ENCODE measurements at regions not wholly inside any gene's neighbourhood (a gene's known extent, or its start where the extent isn't known, plus 50 kb on each side); places are given as distances from the start of the nearest gene placed in this dataset.

- Histone ChIP-seq H3K9ac (ENCODE audit: low read length) (no peak overlapping the region), H3K27me3 (ENCODE audit: control insufficient read depth, insufficient read depth, low read length) (no peaks in the 10 kb centered on the region), H3K27ac (ENCODE audit: low read depth, low read length) (no peak overlapping the region), H3K4me3 (ENCODE audit: low read depth, low read length) (no peak overlapping the region), H3K9me3 (ENCODE audit: control insufficient read depth, insufficient read depth, low read depth, low read length) (peaks cover 9% of the 10 kb centered on the region; the same call in 1 of the 2 replicates), H3K4me1 (ENCODE audit: control insufficient read depth, insufficient read depth, low read length) (no peaks in the 10 kb centered on the region), H3K36me3 (ENCODE audit: control insufficient read depth, insufficient read depth, low read length) (no peaks in the 10 kb centered on the region)
These were observed 577.0 kb upstream of the DPP6 start for GRCh38 chr7:153475239-153475638.

- H3K4me1 ChIP-seq (ENCODE audit: control insufficient read depth, insufficient read depth, low read length), result no peaks in the 10 kb centered on the region
These were observed 576.0 kb upstream of the DPP6 start for GRCh38 chr7:153476166-153476565.

GRCh38 chr7:153496257-153496656, 555.9 kb upstream of the DPP6 start:
- Histone ChIP-seq H3K4me3 (ENCODE audit: low read depth, low read length) (no peak overlapping the region), H3K4me1 (ENCODE audit: control insufficient read depth, insufficient read depth, low read length) (no peaks in the 10 kb centered on the region), H3K9ac (ENCODE audit: low read length) (no peak overlapping the region), H3K36me3 (ENCODE audit: control insufficient read depth, insufficient read depth, low read length) (no peaks in the 10 kb centered on the region), H3K27ac (ENCODE audit: low read depth, low read length) (no peak overlapping the region), H3K27me3 (ENCODE audit: control insufficient read depth, insufficient read depth, low read length) (no peaks in the 10 kb centered on the region), H3K9me3 (ENCODE audit: control insufficient read depth, insufficient read depth, low read depth, low read length) (0 out of 2 replicates have a peak, but pooled peaks cover 12% of the 10 kb centered on the region)

More at GRCh38 chr7:153476166-153476565, 576.0 kb upstream of the DPP6 start:
- Histone ChIP-seq H3K9ac (ENCODE audit: low read length) (no peak overlapping the region), H3K4me3 (ENCODE audit: low read depth, low read length) (no peak overlapping the region), H3K27me3 (ENCODE audit: control insufficient read depth, insufficient read depth, low read length) (no peaks in the 10 kb centered on the region), H3K27ac (ENCODE audit: low read depth, low read length) (no peak overlapping the region), H3K9me3 (ENCODE audit: control insufficient read depth, insufficient read depth, low read depth, low read length) (peaks cover 9% of the 10 kb centered on the region; the same call in 1 of the 2 replicates), H3K36me3 (ENCODE audit: control insufficient read depth, insufficient read depth, low read length) (no peaks in the 10 kb centered on the region)

GRCh38 chr7:153503093-153503492, 549.1 kb upstream of the DPP6 start:
- Histone ChIP-seq H3K27me3 (ENCODE audit: control insufficient read depth, insufficient read depth, low read length) (no peaks in the 10 kb centered on the region), H3K4me3 (ENCODE audit: low read depth, low read length) (no peak overlapping the region), H3K36me3 (ENCODE audit: control insufficient read depth, insufficient read depth, low read length) (no peaks in the 10 kb centered on the region), H3K27ac (ENCODE audit: low read depth, low read length) (no peak overlapping the region), H3K9me3 (ENCODE audit: control insufficient read depth, insufficient read depth, low read depth, low read length) (peaks cover 8% of the 10 kb centered on the region), H3K9ac (ENCODE audit: low read length) (no peak overlapping the region), H3K4me1 (ENCODE audit: control insufficient read depth, insufficient read depth, low read length) (no peaks in the 10 kb centered on the region)

GRCh38 chr7:153504288-153505075, 547.7 kb upstream of the DPP6 start:
- H3K9ac ChIP-seq (ENCODE audit: low read length), result no peak overlapping the region
- H3K27ac ChIP-seq (ENCODE audit: low read depth, low read length), result no peak overlapping the region
- peaks cover 8% of the 10 kb centered on the region for H3K9me3 ChIP-seq (ENCODE audit: control insufficient read depth, insufficient read depth, low read depth, low read length)
- H3K36me3 ChIP-seq (ENCODE audit: control insufficient read depth, insufficient read depth, low read length), result no peaks in the 10 kb centered on the region
- H3K4me1 ChIP-seq (ENCODE audit: control insufficient read depth, insufficient read depth, low read length), result no peaks in the 10 kb centered on the region
- no peaks in the 10 kb centered on the region for H3K27me3 ChIP-seq (ENCODE audit: control insufficient read depth, insufficient read depth, low read length)
- no peak overlapping the region for H3K4me3 ChIP-seq (ENCODE audit: low read depth, low read length)

- Histone ChIP-seq H3K9me3 (ENCODE audit: control insufficient read depth, insufficient read depth, low read depth, low read length) (peaks cover 8% of the 10 kb centered on the region), H3K9ac (ENCODE audit: low read length) (no peak overlapping the region), H3K27me3 (ENCODE audit: control insufficient read depth, insufficient read depth, low read length) (no peaks in the 10 kb centered on the region), H3K4me1 (ENCODE audit: control insufficient read depth, insufficient read depth, low read length) (no peaks in the 10 kb centered on the region), H3K27ac (ENCODE audit: low read depth, low read length) (no peak overlapping the region), H3K36me3 (ENCODE audit: control insufficient read depth, insufficient read depth, low read length) (no peaks in the 10 kb centered on the region), H3K4me3 (ENCODE audit: low read depth, low read length) (no peak overlapping the region)
These were observed 544.3 kb upstream of the DPP6 start for GRCh38 chr7:153507885-153508284.

- H3K36me3 ChIP-seq (ENCODE audit: control insufficient read depth, insufficient read depth, low read length), result no peaks in the 10 kb centered on the region
- no peak overlapping the region for H3K27ac ChIP-seq (ENCODE audit: low read depth, low read length)
- H3K4me3 ChIP-seq (ENCODE audit: low read depth, low read length), result no peak overlapping the region
- peaks cover 6% of the 10 kb centered on the region; the same call in 1 of the 2 replicates for H3K9me3 ChIP-seq (ENCODE audit: control insufficient read depth, insufficient read depth, low read depth, low read length)
- no peak overlapping the region for H3K9ac ChIP-seq (ENCODE audit: low read length)
- no peaks in the 10 kb centered on the region for H3K4me1 ChIP-seq (ENCODE audit: control insufficient read depth, insufficient read depth, low read length)
- no peaks in the 10 kb centered on the region for H3K27me3 ChIP-seq (ENCODE audit: control insufficient read depth, insufficient read depth, low read length)
These were observed 542.4 kb upstream of the DPP6 start for GRCh38 chr7:153509768-153510167.

GRCh38 chr7:153510674-153511073, 541.5 kb upstream of the DPP6 start:
- Histone ChIP-seq H3K4me1 (ENCODE audit: control insufficient read depth, insufficient read depth, low read length) (no peaks in the 10 kb centered on the region), H3K4me3 (ENCODE audit: low read depth, low read length) (no peak overlapping the region), H3K27me3 (ENCODE audit: control insufficient read depth, insufficient read depth, low read length) (no peaks in the 10 kb centered on the region), H3K9ac (ENCODE audit: low read length) (no peak overlapping the region), H3K27ac (ENCODE audit: low read depth, low read length) (no peak overlapping the region), H3K36me3 (ENCODE audit: control insufficient read depth, insufficient read depth, low read length) (no peaks in the 10 kb centered on the region), H3K9me3 (ENCODE audit: control insufficient read depth, insufficient read depth, low read depth, low read length) (peaks cover 8% of the 10 kb centered on the region; the same call in 1 of the 2 replicates)

- H3K27me3 ChIP-seq (ENCODE audit: control insufficient read depth, insufficient read depth, low read length), result no peaks in the 10 kb centered on the region
- H3K9ac ChIP-seq (ENCODE audit: low read length), result no peak overlapping the region
- H3K4me3 ChIP-seq (ENCODE audit: low read depth, low read length), result no peak overlapping the region
- H3K9me3 ChIP-seq (ENCODE audit: control insufficient read depth, insufficient read depth, low read depth, low read length), result 0 out of 2 replicates have a peak, but pooled peaks cover 2% of the 10 kb centered on the region
- no peaks in the 10 kb centered on the region for H3K36me3 ChIP-seq (ENCODE audit: control insufficient read depth, insufficient read depth, low read length)
- H3K4me1 ChIP-seq (ENCODE audit: control insufficient read depth, insufficient read depth, low read length), result no peaks in the 10 kb centered on the region
- no peak overlapping the region for H3K27ac ChIP-seq (ENCODE audit: low read depth, low read length)
These were observed 538.2 kb upstream of the DPP6 start for GRCh38 chr7:153514032-153514431.

GRCh38 chr7:153515359-153515758, 536.8 kb upstream of the DPP6 start:
- Histone ChIP-seq H3K9ac (ENCODE audit: low read length) (no peak overlapping the region), H3K9me3 (ENCODE audit: control insufficient read depth, insufficient read depth, low read depth, low read length) (0 out of 2 replicates have a peak, but pooled peaks cover 2% of the 10 kb centered on the region), H3K36me3 (ENCODE audit: control insufficient read depth, insufficient read depth, low read length) (no peaks in the 10 kb centered on the region), H3K4me1 (ENCODE audit: control insufficient read depth, insufficient read depth, low read length) (no peaks in the 10 kb centered on the region), H3K27ac (ENCODE audit: low read depth, low read length) (no peak overlapping the region), H3K27me3 (ENCODE audit: control insufficient read depth, insufficient read depth, low read length) (no peaks in the 10 kb centered on the region), H3K4me3 (ENCODE audit: low read depth, low read length) (no peak overlapping the region)

GRCh38 chr7:153518201-153518984, 533.8 kb upstream of the DPP6 start:
- Histone ChIP-seq H3K27ac (ENCODE audit: low read depth, low read length) (no peak overlapping the region), H3K36me3 (ENCODE audit: control insufficient read depth, insufficient read depth, low read length) (no peaks in the 10 kb centered on the region), H3K9ac (ENCODE audit: low read length) (no peak overlapping the region), H3K9me3 (ENCODE audit: control insufficient read depth, insufficient read depth, low read depth, low read length) (0 out of 2 replicates have a peak, but pooled peaks cover 2% of the 10 kb centered on the region), H3K27me3 (ENCODE audit: control insufficient read depth, insufficient read depth, low read length) (no peaks in the 10 kb centered on the region), H3K4me3 (ENCODE audit: low read depth, low read length) (no peak overlapping the region), H3K4me1 (ENCODE audit: control insufficient read depth, insufficient read depth, low read length) (no peaks in the 10 kb centered on the region)

Data from HUES6 (cell line).